ENCODE measurements at regions not wholly inside any gene's neighbourhood (a gene's known extent, or its start where the extent isn't known, plus 50 kb on each side); places are given as distances from the start of the nearest gene placed in this dataset.
"Not testable (repeated sequence)": the region's sequence is repeated elsewhere in the genome, so short reads cannot be mapped to it uniquely, and the experiment has no call there.

DNA sequence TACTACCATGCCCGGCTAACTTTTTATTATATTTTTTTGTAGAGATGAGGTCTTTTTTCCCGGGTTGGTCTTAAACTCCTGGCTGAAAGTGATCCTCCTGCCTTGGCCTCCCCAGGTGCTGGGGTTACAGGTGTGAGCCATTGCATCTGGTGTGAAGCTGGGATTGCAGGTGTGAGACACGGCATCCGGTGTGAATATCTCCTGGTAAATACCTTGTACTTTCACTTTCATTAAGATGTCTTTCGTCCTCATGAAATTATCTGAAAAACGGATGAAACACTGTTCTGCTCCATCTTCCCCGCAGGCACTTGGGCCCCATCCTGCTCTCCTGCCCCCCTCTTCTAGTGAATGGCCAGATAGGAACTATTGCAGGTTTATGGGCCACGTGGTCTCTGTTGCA lies 60.1 kb upstream of the CCZ1B start:
- H3K18ac ChIP-seq (ENCODE audit: insufficient read length, low read depth, low read length): no peak overlapping the region
- no peaks in the 10 kb centered on the region for H3K23me2 ChIP-seq (ENCODE audit: insufficient read length, low read depth, low read length, poor library complexity, severe bottlenecking)
- no peak overlapping the region for H3K9ac ChIP-seq (ENCODE audit: extremely low read depth, insufficient read length, low read length)
- no peaks in the 10 kb centered on the region for H4K20me1 ChIP-seq (ENCODE audit: control insufficient read depth, insufficient read depth, insufficient read length)
- no peak overlapping the region for H3K56ac ChIP-seq (ENCODE audit: insufficient read length, low read depth, low read length)
- H3T11ph ChIP-seq (ENCODE audit: low read length): no peak overlapping the region
- peaks cover 16% of the 10 kb centered on the region for H3K27me3 Mint-ChIP-seq (ENCODE audit: low read depth)
- no CpG with 5 or more reads among the region's 8 CpGs for WGBS (ENCODE audit: extremely low coverage, insufficient read length, low lambda C conversion rate)
- no peak overlapping the region for H3K27ac Mint-ChIP-seq
- no peak overlapping the region for H3K23ac ChIP-seq (ENCODE audit: insufficient read length, low read depth, low read length)
- H3K4ac ChIP-seq (ENCODE audit: low read depth, low read length): no peak overlapping the region
- no peak overlapping the region for H2BK12ac ChIP-seq (ENCODE audit: insufficient read length, low read depth, low read length)
- 0 out of 4 replicates have a peak, but pooled peaks cover 0 to 5% of the 10 kb centered on the region in 2 experiments for H3K4me1 Mint-ChIP-seq
- no peak overlapping the region for H2BK20ac ChIP-seq (ENCODE audit: low read depth, low read length, poor library complexity, severe bottlenecking)
- H3K4me3 Mint-ChIP-seq: no peak overlapping the region
- TF ChIP-seq, protein P1, sequence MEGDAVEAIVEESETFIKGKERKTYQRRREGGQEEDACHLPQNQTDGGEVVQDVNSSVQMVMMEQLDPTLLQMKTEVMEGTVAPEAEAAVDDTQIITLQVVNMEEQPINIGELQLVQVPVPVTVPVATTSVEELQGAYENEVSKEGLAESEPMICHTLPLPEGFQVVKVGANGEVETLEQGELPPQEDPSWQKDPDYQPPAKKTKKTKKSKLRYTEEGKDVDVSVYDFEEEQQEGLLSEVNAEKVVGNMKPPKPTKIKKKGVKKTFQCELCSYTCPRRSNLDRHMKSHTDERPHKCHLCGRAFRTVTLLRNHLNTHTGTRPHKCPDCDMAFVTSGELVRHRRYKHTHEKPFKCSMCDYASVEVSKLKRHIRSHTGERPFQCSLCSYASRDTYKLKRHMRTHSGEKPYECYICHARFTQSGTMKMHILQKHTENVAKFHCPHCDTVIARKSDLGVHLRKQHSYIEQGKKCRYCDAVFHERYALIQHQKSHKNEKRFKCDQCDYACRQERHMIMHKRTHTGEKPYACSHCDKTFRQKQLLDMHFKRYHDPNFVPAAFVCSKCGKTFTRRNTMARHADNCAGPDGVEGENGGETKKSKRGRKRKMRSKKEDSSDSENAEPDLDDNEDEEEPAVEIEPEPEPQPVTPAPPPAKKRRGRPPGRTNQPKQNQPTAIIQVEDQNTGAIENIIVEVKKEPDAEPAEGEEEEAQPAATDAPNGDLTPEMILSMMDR (conservative IDR thresholded peaks at IDR 0.05): no peak
- H2BK5ac ChIP-seq (ENCODE audit: insufficient read length, low read length): no peak overlapping the region
- H2BK120ac ChIP-seq (ENCODE audit: low read depth, low read length, poor library complexity, severe bottlenecking): no peak overlapping the region
- no peak overlapping the region for H3K4me2 ChIP-seq (ENCODE audit: insufficient read depth, insufficient read length, low read length)
- H4K8ac ChIP-seq (replicated peaks; ENCODE audit: insufficient read length, low read depth, low read length): no peak overlapping the region
- peaks cover 6 to 7% of the 10 kb centered on the region in 2 experiments; a peak in 4 of 5 replicates for H3K9me3 Mint-ChIP-seq
- H3K36me3 Mint-ChIP-seq (ENCODE audit: insufficient read depth in 1 of 3, low read depth in 3 of 3): peaks cover 0 to 1% (median 0%) of the 10 kb centered on the region in 3 experiments; a peak in 1 of 7 replicates
- no peaks in the 10 kb centered on the region for H3K4me1 ChIP-seq (ENCODE audit: insufficient read depth, low read length)
- no peak for DNase-seq
- no peak overlapping the region for H4K5ac ChIP-seq (ENCODE audit: insufficient read length, low read depth, low read length)
- no peaks in the 10 kb centered on the region for H3K27me3 ChIP-seq (ENCODE audit: insufficient read depth, low read length)
- H3K14ac ChIP-seq (ENCODE audit: insufficient read depth, low read length): no peak overlapping the region
- H2BK15ac ChIP-seq (ENCODE audit: low read depth, low read length): no peak overlapping the region
- no peak overlapping the region for H3K27ac ChIP-seq (ENCODE audit: insufficient read length, low read depth, low read length)
- H3K79me1 ChIP-seq (ENCODE audit: insufficient read depth, low read depth, low read length, poor library complexity, severe bottlenecking): no peaks in the 10 kb centered on the region
- H2AFZ ChIP-seq (ENCODE audit: low read length): no peak overlapping the region
- H2AK5ac ChIP-seq (ENCODE audit: insufficient read length, low read length): no peak overlapping the region
- H3K9me3 ChIP-seq (ENCODE audit: control insufficient read depth, low read depth, low read length): no peaks in the 10 kb centered on the region
- H3K79me2 ChIP-seq (ENCODE audit: insufficient read depth, low read length): no peaks in the 10 kb centered on the region; the same call in 1 of the 2 replicates
- H4K91ac ChIP-seq (ENCODE audit: insufficient read length, low read depth, low read length): no peak overlapping the region

DNA sequence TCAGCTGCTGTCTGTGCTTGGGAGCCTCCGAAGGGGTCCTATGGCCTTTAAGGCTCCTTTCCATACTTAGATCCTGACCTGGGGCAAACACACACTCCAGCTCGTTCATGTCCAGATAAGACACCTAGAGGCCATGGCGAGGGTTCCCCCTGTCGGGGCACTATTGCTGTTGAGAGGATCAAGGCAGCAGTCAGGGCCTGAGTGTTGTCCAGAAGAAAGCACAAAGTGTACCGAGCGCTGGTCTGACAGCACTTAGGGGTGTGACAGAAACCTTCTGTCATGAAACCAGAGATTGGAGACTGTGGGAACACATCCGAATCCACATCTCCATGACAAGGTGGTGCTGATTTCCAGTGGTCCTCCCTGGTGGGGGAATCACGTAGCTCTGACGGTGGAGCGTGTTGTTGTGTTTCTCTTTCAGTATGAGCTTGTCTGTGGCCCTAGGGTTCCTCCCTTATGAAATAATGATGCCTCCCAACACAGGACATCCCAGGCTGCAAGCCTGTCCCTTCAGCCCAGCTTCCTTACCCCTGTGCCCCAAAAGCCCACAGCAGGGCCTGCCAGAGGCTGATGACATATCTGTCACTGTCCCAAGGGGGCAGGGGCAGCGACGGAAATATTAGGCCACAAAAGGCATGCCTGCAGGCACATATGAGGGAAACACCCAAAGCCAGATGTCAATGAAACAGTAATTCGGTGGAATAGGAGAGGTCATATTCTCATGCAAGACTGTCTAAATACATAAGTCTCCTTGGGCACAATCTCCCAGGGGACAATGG lies 62.4 kb upstream of the CCZ1B start:
- H3K27ac ChIP-seq (ENCODE audit: insufficient read length, low read depth, low read length); H2BK120ac ChIP-seq (ENCODE audit: low read depth, low read length, poor library complexity, severe bottlenecking); H3K4ac ChIP-seq (ENCODE audit: low read depth, low read length); H3K56ac ChIP-seq (ENCODE audit: insufficient read length, low read depth, low read length); H3K4me1 Mint-ChIP-seq; H3K14ac ChIP-seq (ENCODE audit: insufficient read depth, low read length); H2AFZ ChIP-seq (ENCODE audit: low read length); H3K4me1 ChIP-seq (ENCODE audit: insufficient read depth, low read length); H3K27me3 Mint-ChIP-seq (ENCODE audit: low read depth); H3K27me3 ChIP-seq (ENCODE audit: insufficient read depth, low read length); H3K4me3 Mint-ChIP-seq; H4K91ac ChIP-seq (ENCODE audit: insufficient read length, low read depth, low read length); H4K5ac ChIP-seq (ENCODE audit: insufficient read length, low read depth, low read length); H3T11ph ChIP-seq (ENCODE audit: low read length); H2AK5ac ChIP-seq (ENCODE audit: insufficient read length, low read length); H3K9me3 ChIP-seq (ENCODE audit: control insufficient read depth, low read depth, low read length); H2BK15ac ChIP-seq (ENCODE audit: low read depth, low read length); H3K9ac ChIP-seq (ENCODE audit: extremely low read depth, insufficient read length, low read length); H3K4me2 ChIP-seq (ENCODE audit: insufficient read depth, insufficient read length, low read length); H3K23me2 ChIP-seq (ENCODE audit: insufficient read length, low read depth, low read length, poor library complexity, severe bottlenecking); DNase-seq; H3K36me3 Mint-ChIP-seq (ENCODE audit: insufficient read depth in 1 of 3, low read depth in 3 of 3); H3K79me2 ChIP-seq (ENCODE audit: insufficient read depth, low read length); H2BK5ac ChIP-seq (ENCODE audit: insufficient read length, low read length); H3K23ac ChIP-seq (ENCODE audit: insufficient read length, low read depth, low read length); H3K27ac Mint-ChIP-seq; H4K20me1 ChIP-seq (ENCODE audit: control insufficient read depth, insufficient read depth, insufficient read length); H3K9me3 Mint-ChIP-seq; H2BK12ac ChIP-seq (ENCODE audit: insufficient read length, low read depth, low read length); H2BK20ac ChIP-seq (ENCODE audit: low read depth, low read length, poor library complexity, severe bottlenecking); H3K79me1 ChIP-seq (ENCODE audit: insufficient read depth, low read depth, low read length, poor library complexity, severe bottlenecking); H3K18ac ChIP-seq (ENCODE audit: insufficient read length, low read depth, low read length): not testable (repeated sequence)
- no CpG with 5 or more reads among the region's 13 CpGs for WGBS (ENCODE audit: extremely low coverage, insufficient read length, low lambda C conversion rate)
- H4K8ac ChIP-seq (replicated peaks; ENCODE audit: insufficient read length, low read depth, low read length): peak overlapping the region; percentile 27
